HPDE6-E6E7 (cell line): ENCODE measurements at regions not wholly inside any gene's neighbourhood (a gene's known extent, or its start where the extent isn't known, plus 50 kb on each side); places are given as distances from the start of the nearest gene placed in this dataset.

ENCODE experiments used
- DNase-seq: peaks from one replicate; pipeline ENCODE4 v3.0.0; 2011; ENCODE audit warnings: missing footprints; ENCODE audit errors: extremely low spot score

DNA sequence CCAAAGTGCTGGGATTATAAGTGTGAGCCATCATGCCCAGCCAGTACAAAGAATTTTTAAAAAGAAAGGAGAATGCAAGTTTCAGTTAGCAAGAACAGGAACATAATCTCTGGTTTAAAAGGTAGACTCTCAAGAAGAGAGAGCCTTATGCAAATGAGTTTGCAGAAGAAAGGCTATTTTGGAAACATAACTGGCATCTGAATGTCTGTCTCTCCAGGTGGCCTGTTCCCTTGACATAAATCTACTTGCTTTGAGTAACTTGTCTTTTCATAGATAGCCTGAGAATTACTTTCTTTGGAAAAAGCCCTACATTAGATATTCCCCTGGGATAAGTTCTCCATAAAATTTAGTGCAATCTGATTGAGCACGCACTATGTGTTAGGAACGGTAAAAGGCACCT, 109.6 kb downstream of the ICOS start:
- no peak for DNase-seq

DNA sequence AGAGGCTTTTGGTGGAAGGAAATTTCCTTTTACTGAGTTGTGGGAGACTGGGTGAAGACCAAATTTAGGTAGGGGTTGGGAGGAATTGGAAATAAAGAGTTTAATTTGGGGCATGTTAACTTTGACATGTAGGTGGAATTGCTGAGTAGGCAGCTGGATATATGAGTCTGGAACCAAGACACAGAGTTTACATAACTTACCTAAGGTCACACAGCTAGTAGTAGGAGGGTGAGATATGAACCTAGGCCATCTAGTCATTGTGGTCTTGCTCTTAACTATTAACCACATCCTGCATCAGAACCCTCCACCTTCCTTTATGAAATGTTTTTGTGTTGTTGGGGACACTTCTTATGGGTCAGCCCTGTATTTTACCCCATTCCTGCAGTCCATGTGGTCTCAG, 113.1 kb downstream of the ICOS start:
- no peak for DNase-seq

DNA sequence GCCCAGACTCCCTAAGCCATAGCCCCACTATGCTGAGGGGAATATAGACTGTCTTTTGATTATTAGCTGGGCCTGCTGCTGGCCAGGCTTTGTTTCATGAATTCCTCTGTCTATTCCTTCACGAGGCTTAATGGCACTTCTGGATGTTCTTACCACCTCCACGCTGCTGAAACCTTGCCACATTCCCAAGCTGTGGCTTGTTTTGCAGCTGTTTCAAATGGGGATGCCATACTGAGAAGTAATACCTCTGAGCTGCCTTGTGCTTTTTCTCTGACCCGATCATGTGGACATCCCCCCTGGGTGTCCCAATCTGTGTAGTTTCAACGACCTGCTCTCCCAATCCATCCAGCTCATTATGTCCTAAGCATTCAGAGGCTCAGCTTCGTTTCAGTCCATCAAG, 114.1 kb downstream of the ICOS start:
- DNase-seq, result no peak

DNA sequence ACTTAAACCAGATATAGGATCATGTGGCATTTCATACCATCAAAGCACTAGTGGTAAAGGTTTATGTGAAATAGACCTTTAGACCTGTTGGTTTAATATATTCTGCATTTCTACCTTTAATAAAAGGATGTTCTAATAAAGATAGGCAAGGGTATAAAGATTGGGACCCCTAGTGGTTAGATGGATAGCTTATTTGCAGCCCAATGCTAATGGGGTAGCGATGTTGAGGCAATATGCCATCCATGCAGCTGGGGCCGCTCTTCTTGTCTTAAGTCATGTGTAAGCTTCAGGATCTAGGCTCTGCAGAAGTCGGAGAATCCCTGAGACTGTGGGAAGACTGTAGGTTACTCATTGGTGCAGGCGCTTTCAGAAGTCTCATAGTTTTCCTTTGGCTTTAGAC, 114.9 kb downstream of the ICOS start:
- no peak for DNase-seq

DNA sequence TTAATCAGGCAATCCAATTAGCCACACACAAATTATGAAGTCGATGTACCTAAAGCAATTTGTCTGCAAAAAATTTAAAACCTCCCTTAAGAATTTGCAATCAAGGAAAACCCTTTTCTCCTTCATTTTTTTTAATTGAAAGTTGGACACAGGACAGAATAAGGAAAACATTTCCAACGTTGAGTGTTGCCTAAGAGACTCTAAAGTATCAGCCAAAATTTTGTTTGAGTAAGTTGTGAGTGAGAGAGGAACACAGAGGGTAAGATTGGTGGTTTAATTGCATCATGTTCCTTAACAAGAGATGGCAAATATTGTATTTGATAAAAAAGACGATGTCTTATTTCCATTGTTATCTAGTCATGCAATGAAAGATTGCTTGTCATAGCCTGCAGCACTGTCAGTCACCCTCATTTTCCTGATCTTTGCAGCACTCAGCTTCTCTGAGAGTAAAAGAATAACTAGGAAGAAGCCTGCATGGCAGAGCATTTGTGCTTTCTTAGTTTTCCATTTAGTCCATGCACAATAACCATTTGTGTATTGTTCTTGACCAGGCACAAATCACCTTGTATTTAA, 115.5 kb downstream of the ICOS start:
- DNase-seq, result no peak

DNA sequence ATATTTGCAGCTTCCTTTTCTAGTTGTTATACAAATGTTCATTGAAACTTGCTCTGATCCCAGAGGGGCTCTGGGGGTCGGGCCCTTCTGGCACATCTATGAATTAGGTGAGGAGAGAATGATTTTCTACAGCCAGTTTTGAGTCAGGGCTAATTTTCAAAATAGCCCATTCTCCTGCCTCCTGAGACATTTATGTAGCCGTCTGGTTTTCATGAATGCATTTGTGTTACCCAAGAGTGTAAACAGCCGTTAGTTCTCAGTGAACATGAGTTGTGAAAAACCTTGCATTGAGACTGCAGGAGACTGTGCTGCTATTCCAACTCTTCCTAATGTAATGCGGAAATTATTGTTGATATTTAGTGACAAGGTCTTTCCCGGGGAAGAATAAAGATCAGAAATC, 122.5 kb downstream of the ICOS start:
- no peak for DNase-seq

DNA sequence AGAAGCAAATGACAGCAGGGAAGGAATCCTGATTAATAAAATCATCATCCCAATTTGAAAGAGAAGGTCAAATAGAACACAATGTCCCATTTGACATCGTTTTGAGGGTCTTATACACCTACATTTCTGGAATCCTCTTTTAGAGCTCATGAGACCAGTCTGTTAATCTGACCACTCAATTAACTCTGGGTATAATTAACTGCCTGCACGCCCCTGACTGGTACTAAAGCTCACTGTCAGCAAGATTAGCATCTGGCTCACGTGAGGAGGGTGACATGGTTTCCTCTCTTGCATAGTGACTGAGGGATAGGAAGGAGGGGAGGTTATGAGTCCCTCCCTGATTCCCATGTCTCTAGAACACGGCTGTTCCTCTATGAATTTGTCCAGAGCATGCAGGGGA, 124.3 kb downstream of the ICOS start:
- DNase-seq, result no peak

DNA sequence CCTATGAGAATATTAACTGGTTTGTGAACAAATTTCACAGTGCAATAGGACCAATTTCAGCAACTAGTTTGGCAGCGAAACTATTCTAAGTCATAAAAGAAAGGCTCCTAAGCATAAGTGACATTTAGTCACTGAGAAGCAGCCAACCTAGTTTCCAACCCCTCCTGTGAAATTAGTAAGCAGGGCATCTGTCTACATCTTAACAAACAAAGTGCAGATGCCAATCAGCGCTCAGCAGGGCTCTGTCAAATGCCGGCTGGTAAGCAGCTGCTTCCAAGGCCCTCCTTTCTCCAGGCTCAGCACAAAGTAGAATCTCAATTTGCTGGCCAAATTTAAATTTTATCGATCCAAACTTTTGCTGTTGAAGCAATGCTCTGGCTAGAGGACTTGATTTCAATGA, 124.7 kb downstream of the ICOS start:
- DNase-seq, result no peak

DNA sequence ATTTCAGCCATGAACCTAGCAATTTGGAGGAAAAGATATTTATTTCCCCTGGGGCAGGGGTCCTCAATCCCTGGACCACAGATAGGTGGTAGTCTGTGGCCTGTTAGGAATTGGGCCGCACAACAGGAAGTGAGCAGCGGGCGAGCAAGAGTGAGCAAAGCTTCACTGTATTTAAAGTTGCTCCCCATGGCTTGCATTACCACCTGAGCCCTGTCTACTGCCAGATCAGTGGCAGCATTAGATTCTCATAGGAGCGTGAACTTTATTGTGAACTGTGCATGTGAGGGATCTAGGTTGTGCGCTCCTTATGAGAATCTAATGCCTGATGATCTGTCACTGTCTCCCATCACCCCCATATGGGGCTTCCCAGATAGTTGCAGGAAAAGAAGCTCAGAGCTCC, 127.6 kb downstream of the ICOS start:
- DNase-seq, result no peak

DNA sequence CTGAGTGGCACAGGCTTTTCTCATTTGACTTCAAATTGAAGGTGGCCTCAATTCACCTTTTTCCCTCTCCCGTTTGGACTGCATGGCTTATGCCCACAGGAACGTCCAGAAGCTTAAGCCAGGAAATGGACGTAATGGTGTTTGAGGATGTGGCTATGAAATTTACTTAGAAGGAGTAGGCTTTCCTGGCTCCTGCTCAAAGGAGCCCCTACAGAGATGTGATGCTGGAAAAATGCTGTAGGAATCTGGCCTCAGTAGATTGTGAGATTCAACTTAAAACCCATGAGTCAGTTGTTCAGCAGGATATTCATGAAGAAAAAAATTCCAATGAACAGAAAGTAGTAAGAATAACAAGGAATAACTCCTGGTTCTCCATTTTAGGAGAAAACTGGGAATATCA, 129.0 kb downstream of the ICOS start:
- DNase-seq, result no peak

DNA sequence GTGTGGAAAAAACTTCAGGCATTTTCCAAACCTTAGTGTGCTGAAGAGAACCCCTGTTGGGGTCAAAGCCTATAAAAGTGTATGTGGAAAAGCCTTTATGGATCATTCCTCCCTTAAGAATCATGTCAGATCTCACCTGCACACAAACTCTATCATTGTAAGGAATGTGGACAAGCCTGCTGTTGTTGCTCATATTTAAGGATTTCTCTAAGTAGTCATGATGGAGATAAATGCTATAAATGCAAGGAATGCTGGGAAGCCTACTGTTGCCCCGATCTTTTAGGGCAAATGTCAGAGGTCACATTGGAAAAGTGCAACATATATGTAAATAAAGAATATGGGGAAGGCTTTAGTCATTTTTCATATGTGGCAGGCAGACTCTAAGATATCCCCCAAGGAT, 129.5 kb downstream of the ICOS start:
- DNase-seq, result no peak

DNA sequence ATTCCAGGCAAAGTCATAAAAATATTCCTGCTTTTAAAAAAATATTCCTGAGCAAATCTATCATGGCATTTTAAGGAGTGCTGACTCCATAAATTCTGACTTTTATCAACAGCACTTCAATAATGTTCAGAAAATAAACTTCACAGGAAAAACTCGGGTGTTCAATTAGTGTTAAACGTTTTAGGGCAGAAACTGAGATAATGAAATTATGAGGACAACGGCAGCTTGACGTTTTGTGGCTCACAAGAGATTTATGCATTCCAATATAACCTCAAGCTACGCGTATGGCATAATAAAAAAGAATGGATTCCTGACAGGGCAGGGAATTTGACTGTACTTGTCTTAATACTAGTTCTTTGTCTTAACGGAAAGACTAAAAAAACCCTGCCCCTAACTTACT, 133.2 kb downstream of the ICOS start:
- no peak for DNase-seq

DNA sequence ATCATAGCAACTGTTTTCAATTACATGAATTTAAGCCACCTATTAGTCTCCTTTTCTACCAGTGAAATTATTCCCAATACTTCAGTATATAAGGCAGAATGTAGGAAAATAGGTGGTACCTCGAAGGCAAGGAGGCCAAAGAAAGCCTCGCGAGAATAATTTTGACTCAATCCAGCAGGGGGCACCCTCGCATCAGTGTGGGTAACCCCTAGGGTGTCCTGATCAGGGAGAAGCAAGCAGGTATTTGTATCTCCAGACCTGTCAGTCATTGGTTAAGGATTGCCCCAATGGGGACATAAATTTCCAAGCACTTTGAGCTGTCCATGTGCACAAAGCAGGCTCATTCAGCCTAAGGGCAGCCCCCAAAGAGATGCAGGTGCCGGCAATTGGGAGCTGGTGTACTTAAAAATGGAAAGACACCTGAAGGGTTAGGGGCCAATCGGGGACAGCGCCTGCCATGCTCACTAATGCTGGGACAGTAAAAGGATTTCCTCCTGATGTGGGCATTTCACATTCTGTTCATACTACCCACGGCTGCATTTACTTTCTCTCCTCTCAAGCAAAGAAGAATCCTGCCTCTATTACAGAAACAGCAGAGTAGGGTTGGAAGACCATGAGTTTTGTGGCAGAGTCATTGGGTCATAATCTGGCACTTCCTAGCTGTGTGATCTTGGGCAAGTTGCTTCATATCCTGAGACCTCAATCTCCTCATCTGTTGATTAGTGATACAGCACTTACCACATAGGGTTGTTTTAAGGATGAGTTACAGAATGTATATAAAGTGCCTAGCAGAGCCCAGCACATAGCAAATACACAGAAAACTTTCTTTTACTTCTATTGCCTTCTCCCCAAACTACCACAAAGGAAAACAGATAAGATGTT, 136.1 kb downstream of the ICOS start:
- DNase-seq, result no peak

DNA sequence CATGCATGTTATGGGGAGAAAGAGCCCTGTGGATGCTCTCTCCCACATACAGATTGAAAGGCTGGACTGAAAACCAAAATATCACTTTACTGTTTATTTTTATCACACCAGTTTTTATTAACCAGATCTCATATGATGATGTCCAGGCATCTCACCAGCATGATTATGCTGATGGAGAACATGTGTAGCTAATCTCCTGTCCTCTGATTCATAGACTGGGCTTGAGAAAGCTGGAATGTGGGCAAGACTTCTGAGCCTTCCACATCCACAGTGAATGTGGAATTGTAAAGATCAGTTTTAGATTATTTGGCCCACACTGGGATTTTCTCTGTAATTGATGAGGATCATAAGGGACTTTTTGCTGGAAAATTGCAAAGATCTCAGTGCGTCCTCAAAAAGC, 137.9 kb downstream of the ICOS start:
- DNase-seq, result no peak

DNA sequence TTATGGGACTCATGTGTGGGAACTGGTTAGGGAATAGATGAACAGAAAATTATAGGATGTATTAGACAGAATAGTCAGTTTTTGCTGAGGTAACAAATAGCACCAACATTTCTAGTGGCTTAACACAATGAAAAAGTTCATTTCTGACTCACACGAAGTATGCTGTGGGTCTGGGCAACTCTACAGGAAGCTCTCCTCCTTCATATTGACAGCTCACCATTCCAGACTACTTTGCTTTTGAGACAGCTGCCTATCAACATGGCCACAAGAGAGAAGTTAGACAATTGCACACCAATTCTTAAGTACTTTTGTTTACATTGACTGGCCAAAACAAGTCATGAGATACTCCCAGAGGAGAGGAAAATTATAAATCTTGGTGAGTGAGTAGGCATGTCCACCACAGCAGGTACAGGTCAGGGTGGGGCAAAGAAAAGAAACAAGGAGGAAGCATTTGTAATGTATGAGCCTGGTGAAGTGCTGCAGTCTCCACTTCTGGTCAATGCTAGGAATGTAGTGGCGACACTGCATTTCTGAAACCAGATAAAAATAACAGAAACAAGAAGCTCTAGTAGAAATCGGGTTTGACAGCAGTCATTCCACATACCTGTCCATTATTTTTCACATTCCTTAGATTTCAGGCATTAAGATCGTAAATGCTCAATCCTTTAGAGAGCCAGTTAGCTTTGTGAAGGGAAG, 141.6 kb downstream of the ICOS start:
- DNase-seq, result no peak

DNA sequence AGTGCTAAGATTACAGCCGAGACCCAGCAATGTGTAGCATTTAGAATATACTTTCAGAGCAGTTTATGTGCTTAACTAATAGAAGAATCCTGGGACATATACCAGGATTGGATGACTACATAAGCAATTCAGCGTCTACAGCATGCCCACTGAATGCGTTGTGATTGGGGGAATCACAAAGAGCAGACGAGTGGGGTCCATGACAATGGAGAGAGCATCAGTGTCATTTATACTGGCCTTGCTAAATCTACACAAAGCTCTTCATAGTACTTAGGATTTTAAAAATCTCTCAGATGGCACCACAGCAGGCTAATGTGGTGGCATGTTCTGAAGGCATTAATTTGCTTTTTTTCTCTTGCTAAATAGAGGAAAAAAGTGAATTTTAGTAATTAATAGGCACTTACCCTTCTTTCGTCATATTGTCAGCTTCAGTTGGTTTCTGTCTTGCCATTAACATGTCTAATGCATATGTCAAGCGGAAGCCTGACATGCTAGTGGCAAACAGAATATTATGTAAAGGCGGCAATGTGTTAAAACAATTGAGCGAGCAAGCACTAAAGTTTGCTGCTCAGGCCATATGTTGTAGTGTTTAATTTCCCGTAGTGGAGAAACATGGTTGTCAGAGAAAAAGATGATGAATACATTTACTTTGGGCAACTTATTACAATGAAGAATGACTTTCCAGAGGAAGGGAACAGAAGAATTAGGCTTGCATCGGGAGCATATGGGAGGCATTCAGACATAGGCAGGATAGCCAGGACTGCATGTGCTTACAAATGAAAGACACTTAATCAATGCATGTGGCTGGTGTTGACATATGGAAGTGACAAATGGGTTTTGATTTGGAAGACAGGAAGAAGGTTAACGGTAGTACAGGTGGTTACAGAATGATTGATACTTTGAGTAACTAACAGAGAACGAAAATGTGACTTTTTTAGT, 145.2 kb downstream of the ICOS start:
- no peak for DNase-seq

DNA sequence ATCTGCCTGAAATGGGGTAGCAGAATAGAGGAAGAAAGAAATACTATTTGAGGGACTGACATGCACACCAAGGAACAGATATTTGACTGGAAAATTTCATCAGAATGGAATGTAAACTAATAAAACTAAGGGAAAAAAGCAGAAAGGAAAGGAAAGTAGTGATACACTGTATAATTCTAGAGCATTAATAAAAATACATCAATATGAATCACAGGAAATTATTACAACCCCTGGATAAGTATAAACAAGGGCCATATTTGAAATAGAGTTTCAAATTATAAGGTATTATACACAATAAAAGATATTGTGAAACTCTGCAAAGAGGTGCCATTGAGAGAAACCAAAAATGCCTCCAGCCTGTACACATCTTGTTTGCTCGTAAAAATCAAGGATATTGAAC, 149.6 kb downstream of the ICOS start:
- DNase-seq, result no peak

DNA sequence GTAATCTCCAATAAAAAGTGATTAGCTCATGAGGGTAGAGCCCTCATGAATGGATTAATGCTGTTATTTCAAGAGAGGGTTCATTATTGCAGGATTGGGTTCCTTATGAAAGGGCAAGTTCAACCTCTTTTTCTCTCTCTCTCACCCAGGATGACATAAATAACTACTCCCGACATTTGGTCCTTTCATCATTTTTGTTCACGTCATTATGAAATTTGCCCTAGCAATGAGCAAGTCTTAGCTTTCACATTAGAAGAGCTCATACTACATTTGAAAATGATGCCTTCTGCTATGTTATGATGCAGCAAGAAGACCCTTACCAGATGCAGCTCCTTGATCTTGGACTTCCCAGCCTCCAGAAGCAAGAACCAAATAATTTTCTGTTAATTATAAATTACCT, 152.5 kb downstream of the ICOS start:
- no peak for DNase-seq

DNA sequence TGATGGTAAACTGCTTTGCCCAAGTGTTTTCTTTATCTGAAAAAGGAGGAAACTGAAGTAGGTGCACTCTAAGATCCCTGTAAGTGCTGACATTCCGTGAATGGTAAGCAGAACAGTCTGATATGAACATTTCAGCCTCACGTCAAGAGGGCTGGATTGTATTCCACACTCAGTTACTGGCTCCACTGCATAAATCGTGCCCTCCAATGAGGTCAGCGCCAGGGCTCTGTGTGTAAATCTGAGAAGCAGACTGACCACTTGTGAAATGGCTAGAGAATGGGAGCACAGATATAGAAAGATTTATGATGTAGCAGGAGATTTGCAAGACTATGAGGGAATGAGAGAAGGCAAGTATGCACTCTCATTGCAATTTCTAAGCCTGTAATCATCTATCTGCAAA, 153.0 kb downstream of the ICOS start:
- no peak for DNase-seq

DNA sequence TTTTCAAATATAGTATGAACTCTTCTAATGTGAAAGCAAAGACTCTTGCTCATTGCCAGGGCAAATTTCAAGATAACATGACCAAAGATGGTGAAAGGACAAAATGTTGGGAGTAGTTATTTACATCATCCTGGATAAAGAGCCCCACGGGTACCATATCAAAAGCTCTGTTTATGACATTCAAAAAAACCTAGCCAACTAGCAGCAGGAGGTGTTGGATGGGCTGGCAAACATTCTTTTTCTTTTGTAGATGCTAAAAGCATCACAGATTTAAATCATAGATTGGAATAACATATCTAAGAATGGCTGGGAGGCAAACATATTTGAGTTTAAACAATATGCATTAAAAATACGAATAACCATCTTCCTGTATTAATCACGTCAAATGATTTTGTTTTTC, 153.5 kb downstream of the ICOS start:
- DNase-seq, result no peak

DNA sequence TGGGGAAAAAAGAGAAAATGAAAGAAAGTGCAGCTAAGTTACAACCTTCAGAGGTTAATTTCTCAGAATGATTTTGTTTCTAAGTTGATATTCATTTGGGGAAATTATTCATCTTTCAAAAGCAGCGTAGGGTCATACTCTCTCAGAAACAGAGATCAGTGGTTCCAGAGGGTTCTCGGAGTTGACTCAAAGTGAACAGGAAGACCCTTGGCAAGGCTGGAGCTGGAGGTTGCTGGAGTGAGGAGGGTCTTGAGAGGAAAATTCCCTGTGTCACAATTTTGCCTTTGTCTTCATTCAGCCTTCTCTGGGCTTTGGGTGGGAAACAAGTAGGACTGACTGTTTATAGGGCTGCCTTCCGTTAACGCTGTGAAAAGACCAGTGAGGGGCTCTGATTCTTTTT, 168.2 kb downstream of the ICOS start:
- no peak for DNase-seq

DNA sequence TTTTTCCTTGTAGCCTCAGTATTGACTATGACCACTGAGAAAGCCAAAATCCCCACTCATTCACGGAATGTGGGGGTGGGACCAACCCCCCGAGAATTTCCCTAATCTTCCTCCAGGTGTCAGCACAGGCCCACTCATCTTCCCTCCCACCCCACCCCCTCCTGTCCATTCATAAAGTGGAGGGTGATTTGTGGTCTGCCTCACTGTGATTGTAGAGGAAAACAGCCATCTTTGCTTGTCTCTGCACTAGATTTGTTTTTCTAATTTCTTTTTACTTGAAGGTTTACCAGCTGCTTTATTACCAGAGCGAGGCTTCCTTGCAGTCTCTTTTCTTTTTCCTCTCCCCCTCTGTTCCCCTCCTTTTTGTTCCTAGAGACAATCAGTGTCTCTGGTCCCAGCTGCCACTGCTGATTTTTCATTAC, 171.8 kb downstream of the ICOS start:
- DNase-seq, result no peak
